ENCODE measurements at regions not wholly inside any gene's neighbourhood (a gene's known extent, or its start where the extent isn't known, plus 50 kb on each side); places are given as distances from the start of the nearest gene placed in this dataset.
"Not testable (repeated sequence)": the region's sequence is repeated elsewhere in the genome, so short reads cannot be mapped to it uniquely, and the experiment has no call there.

DNA sequence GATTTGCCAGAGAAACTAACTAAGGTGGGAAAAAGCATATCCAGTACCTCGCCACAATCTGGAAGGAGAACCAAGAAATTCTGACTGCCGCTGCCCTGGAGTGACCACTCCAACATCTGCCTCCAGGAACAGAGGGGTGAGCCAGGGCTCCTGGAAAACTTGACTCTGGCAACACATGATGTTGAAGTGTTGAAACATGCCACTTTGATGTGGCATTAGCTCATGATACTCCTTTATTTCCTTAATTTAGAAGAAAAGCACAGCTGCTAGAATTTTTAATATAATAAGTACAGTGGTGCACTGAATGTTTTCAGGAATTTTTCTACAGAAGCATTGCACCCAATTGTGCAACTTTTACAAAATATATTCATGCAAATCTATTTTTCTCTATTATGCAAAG is 109.9 kb upstream of the BCL6 start:
- DNase-seq = no peak

DNA sequence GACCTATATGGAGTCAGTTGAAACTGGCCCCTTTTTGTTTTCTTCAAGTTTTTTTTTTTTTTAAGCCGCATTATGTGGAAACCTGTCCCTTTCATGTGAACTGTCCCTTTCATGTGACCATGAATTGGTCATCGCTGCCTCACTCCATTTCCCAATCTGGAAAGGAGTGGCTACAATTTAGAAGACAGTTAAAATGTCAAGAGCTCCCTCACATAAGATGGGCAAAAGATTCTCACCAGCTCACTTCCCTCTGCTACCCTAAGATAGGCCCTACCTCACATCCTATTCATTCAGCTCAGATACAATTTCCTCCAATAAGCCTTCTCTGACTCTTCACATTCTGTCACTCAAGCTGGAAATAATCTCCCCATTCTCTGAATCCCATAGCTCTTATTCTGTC is 111.3 kb upstream of the BCL6 start:
- DNase-seq = peak in 1 of 2 donors; percentile 21

DNA sequence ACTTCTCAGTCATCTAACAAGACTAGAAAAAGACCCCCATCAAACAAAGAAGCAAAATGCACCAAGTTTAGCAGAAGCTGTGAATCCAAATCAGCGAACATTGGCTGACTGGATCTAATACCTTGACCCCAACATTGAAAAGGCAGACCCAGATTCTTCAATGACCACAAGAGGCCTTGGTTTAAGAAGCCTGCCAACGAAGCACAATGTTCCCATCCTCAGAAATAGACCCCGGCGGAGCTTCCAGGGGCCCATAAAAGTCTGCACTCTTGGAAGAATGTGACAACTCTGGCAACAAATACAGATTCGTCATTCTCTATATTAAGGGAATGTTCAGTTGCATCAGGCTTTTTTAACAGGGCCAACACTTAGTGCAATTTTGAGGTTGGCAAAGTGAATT is 112.8 kb upstream of the BCL6 start:
- DNase-seq = no peak

DNA sequence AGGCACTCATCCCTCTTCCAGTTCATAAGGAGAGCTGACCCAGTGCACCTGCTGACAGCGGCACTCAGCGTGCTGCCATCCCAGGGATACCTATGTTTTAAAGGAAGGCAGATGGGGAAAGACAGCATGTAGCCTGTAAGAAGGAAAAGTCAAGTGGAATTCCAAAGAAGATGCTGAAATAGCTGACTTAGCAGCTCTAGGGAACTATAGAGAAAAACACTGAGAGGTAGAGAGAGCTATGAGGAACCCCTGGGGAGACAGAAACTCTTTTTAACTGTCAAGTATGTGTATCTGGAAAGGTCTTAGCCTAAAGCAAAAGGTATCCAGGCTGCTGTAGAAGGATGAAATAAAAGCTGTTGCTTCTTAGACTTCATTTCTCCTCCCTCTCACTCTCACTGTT is 113.4 kb upstream of the BCL6 start:
- DNase-seq = no peak

DNA sequence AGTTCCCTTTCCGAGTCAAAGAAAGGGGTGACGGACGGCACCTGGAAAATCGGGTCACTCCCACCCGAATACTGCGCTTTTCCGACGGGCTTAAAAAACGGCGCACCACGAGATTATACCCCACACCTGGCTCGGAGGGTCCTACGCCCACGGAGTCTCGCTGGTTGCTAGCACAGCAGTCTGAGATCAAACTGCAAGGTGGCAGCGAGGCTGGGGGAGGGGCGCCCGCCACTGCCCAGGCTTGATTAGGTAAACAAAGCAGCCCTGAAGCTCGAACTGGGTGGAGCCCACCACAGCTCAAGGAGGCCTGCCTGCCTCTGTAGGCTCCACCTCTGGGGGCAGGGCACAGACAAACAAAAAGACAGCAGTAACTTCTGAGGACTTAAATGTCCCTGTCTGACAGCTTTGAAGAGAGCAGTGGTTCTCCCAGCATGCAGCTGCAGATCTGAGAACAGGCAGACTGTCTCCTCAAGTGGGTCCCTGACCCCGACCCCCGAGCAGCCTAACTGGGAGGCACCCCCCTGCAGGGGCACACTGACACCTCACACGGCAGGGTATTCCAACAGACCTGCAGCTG is 117.5 kb upstream of the BCL6 start:
- not testable (repeated sequence) for DNase-seq

DNA sequence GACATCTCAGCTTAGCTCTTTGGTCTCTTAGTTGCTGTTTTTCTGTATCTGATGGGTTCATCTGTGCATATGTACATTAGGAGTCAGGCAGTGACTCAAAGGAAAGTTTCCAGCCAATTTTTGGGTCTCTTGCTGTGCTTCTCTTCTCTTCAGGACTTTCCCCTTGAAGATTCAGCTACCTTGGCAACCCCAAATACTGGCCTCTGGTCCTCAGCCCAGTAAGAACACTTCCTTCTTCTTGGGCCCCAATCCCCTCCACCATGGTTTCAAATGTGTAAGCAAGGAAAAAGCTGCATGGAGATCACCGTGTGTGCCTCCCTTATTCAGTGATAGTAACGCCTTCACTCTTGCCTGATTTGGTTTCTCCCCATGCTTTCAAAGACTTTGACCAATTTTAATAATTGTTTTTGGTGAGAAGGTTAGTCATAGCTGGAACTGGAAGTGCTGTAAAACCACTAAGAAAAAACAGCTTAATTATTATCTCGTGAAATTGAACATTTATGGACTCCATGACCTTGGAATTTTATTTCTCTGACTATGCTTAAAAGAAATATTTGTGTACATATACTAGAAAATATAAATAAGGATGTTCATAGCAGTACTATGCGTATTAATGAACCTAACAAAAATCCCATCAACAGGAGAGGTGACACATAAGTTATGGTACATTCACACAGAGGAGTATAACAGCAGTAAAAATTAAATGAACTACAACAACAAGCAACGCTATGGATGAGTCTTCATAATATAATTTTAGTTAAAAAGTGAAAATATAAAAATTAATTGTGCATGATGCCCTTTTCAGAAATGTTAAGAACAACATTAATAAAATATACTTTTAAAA is 125.3 kb upstream of the BCL6 start:
- no peak for DNase-seq

DNA sequence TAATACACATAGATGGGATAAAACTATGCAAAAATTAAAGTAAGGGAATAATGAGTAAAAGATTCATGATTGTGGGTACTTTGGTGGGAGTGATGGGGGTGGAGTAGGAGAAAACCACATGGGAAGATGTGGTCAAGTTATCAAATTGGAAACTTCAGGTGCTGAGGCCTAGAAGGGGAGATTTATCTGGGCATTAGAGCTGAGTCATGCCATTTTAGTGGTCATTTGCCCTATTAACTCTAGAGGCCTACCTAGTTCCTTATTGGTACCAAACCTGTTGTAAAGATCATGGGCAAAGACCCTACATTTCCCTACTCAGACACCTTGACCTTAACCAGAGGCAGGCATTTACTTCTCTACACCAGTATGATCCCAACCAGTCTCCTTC is 125.9 kb upstream of the BCL6 start:
- no peak for DNase-seq

DNA sequence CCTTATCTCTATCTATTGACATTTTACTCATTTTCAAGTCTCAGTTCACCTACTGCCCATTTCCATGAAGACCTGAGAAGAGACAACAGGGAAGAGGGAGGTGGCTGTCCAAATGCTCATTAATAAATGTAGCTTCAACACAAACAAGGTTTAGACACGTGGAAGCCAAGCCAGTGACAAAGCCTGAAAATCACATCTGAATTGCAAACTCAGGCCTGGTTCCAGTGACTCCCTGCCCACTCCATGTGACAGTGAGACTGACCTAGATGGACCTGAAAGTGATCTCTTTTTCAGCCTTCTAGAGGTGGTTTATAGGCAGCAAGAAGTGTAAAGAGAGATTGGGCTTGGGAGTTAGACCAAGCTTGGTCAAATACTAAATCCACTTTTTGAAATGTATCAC is 126.6 kb upstream of the BCL6 start:
- DNase-seq = no peak

DNA sequence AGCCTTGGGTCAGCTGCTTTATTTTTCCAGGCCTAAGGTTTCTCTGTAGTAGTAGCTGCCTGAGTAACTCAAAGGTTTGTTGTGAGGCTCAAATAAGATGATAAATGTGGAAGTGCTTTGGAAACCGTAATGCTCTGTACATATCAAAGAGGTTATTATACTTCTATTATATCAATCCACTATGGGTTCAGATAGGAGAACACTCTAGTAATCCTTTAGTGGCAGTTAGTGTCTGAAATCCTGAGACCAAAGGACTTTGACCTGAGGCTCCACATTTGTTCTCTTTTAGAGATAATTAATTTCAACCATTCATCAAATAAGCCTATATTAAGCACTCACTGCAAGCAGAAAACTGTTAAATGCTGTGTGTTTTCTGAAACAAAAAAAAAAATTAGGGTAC is 128.6 kb upstream of the BCL6 start:
- DNase-seq = no peak

DNA sequence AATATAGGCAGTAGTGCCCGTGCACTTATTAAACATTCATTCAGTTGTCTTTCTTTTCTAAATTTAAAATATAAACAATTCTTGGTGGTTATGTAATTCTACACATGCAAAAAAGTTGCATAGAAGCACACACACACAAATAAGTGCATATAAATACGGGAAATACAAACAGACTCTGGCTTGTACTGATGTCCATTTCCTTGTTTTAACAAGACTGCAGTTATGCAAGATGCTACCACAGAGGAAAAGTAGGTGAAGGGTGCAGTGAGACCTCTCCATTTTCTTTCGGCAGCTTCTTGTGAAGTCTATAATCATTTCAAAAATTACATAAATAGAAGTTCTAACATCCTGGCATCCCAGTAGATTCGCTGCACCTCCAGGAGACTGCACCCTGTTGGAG is 130.6 kb upstream of the BCL6 start:
- DNase-seq = no peak

DNA sequence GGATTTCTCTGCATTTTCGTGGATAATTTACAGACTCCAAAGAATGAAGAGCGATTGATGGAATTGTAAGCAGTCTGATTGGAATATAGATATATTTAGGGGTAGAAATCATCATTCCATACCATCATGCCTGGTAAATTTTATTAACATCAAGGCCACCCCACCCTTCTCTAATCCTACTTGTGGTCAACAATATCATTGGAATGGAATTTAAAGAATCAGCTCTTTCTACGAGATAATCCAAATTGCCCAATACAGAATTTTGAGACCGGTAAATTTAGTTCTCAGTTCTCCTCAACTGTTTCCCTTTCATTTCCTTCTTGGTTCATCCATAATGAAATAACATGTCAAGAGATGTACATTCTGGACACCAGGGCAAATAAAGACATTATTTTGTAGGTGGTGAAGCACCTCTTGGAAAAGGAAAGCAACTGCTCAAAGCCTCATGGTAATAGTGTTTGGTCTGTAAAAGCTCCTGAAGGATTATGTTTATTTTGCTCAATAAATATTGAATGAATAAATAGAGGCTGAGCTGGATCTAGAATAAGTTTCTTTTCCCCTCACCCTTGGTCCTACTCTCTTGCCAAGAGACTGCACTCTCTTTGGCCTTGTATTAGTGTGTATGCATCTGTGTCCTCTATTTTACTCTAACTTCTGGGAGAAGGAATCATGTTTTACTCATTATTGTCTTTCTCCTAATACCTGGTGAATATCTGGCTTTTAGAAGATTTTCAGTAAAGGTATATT is 133.7 kb upstream of the BCL6 start:
- DNase-seq = no peak

DNA sequence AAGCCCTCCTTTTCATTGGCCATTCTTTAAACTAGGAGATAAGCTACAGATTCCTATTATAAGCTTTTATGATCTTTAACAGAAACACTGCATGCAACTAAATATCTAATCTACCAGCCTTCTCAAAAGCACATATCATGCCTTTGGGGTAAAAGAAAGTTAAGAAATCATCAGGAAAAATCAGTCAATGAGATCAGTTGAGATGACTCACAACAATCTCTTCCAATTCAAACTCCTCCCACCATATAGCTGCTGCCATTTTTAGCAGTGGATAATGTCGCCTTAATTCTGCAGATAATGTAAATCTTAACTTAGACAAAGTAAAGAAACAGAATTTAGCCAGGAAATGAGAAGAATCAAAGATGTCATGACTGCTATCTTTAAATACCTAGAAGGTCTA is 135.2 kb upstream of the BCL6 start:
- DNase-seq = no peak

DNA sequence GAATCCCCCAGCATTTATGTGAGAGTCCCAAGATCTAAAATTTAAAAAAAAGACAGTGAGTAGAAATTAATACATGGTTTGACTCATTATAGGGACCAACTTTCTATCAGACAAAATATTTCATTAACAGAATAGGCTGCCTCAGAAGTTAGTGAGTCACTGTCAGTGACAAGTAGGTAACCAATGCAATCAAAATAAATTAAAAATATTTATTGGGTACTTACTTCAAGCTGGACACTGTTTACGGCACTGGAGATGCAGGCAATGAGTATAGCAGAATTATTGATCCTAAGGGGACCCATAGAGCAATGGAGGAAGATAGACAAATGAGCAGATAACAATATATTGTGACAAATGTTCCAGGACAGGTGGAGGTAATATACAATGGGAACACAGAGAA is 135.6 kb upstream of the BCL6 start:
- DNase-seq = no peak

DNA sequence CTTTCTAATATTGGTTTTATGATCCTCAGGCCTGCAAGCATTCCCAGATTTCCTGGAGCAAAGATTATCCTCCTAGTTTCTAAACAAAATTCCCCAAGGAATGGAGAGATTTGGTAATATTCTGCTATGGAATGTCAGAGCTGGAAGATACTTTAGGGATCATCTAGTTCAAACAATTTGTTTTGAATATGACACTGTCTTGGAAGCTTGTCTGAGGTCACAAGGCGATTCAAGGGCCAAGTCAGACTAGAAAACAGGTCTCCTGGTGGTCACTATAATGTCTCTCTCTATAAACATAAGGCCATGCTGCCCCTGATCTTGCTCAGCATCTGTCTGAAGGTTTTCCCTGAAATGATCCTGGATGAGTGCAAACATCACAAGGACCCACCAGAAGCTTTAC is 143.4 kb upstream of the BCL6 start:
- no peak for DNase-seq

DNA sequence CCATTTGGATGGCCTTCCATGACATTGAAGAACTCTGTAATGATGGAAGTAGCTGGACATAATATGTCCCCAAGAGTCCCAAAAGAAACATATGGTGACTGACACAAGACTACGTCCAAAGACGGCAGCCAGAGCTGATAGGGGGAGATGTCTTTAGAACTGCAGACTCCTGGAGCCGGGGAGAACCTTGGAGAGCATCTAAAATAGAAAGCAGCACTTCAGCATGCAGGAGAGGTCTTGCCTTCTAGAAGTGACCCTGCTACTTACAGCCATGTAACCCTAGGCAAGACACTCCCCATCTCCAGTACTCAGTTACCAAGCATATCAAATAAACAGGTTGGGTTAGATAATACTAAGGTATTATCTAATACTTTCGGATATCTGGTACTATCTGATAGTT is 143.8 kb upstream of the BCL6 start:
- no peak for DNase-seq

DNA sequence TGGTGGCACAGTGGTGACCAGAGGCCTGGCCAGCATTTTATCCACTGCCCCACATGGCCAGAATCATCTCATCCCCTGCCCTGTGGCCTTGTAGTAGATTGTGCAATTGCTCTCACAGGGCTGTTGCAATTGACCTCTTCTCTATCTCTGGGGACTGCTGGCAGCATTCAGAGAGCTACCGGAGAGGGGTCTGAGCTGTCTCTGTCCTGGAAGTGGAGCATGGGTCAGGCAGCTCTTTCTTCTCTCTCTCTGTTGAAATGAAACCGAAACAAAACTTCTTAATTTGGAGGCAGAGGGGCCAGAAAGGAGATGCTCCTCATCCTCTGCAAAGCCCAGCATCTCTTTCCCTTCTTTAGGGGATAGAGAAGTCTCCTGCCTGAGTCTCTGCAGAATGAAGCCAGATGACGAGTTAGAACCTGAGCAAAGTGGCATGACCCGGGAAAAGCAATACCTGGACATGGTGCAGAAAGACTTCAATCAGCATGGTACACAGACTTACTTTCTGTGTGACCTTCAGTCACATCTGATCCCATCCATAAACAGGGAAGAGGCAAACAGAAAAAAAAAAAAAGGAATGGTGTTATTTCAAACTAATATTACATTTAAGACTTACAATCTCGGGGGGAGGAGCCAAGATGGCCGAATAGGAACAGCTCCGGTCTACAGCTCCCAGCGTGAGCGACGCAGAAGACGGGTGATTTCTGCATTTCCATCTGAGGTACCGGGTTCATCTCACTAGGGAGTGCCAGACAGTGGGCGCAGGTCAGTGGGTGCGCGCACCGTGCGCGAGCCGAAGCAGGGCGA is 144.5 kb upstream of the BCL6 start:
- DNase-seq = peak in 1 of 2 donors; percentile 12

DNA sequence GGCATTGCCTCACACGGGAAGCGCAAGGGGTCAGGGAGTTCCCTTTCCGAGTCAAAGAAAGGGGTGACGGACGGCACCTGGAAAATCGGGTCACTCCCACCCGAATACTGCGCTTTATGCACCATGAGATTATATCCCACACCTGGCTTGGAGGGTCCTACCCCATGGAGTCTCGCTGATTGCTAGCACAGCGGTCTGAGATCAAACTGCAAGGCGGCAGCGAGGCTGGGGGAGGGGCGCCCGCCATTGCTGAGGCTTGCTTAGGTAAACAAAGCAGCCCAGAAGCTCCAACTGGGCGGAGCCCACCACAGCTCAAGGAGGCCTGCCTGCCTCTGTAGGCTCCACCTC is 145.1 kb upstream of the BCL6 start:
- DNase-seq = not testable (repeated sequence)

DNA sequence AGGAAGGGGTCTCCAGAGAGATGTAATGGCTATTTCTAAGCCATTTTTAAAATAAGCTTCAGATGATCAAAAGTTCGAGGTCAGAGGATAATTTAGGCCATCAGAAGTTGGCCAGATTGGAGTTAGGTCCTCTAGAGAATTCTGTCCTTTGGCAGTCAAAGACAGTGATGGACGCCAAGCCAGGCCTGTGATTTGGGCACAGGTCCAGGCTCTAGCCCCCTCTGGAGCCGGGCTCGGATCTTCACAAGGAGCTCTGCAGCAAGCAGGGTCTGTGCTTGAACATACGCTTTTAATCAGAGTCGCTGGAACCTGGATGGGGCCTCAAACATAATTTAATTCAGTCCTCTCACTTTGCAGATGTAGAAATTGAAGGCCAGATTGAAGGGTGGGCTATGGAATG is 151.4 kb upstream of the BCL6 start:
- DNase-seq = no peak

DNA sequence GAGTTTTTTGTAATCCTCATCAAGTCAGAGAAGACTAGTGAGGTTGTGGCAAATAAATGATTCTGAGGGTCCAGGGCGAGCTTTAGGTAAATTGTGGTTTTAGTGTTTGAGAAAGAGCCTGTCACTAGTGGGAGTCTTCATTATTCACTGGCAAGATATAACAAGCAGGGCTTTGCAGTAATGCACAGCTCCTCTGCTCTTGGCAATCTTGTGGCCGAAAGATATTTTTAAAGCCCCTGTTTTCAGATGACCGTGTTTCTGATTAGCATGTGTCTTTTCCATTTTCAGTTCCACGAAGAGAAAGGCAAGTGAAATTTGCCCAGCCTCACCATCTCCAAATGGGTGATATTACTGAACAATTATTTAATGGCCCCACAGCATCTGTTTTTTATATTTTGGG is 154.0 kb upstream of the BCL6 start:
- no peak for DNase-seq

DNA sequence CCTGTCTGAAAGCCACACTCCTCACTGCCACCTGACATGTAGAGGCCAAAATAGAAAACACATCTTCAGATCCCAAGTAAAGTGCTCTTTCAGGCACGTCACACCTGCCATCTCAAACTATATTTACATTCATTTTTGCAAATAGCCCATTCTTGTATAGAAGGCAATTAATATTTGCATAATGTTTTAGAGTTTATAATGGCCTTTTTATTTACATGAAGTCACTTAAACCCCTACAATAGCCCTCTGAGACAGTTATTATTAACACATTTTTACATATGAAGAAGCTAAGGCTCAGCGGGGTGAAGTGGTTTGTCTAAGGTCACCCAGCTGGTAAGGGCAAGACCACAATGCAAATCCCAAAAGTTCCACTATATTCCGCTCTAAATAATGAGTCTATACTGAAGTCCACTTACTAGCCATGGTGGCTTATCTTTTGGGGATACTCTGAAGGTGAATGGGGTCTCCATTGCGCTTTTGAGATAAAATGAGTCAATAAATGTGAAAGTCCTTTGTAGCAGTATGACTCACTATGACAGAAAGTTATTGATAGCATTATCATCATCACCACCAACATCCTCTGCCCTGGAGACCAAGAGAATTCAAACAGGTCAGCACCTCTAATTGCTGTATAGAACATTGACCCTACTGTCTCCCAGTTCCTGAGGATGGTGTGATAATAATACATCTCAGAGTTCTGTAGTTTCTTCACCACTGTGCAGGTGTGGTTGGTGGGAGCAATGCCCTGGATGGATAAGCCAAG is 155.9 kb upstream of the BCL6 start:
- no peak for DNase-seq

DNA sequence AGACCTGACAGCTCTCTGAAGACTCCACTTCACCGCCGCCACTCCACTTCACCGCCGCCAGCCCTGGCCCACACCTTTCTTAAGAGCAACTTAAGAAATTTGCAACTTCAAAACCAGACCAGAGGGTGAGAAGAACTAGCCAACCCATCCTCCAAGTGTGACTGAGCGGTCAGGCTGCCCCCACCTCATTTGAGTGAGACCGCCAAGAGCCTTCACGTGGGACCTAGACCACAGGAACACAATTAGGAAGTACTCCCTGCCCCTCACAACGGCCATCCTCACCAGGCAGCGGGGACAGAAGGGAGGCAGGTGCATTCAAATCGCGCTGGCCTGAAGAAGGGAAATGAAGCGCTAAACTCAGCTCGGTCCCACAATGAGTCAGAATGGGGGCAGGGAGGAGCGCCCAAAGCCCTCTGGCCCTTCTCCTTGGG is 156.8 kb upstream of the BCL6 start:
- DNase-seq = no peak

DNA sequence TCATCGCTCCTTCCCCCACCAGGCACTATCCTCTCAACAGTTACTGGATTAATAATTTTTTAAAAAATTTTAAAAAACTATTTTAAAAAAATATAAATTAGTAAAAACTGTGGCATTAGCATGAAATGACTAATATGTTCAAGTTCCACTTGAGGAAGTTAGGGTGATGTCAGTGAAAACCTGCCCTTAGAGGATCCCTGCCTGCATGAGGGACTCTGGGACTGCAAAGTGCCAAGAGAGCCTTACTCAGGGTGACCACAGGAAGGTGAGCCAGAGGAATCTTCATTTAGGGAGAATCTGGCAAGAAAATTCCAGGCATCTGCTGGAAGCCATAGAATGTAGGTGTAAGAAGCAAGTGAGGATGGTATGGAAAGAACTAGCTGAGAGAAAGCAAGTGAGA is 157.7 kb upstream of the BCL6 start:
- DNase-seq = no peak

DNA sequence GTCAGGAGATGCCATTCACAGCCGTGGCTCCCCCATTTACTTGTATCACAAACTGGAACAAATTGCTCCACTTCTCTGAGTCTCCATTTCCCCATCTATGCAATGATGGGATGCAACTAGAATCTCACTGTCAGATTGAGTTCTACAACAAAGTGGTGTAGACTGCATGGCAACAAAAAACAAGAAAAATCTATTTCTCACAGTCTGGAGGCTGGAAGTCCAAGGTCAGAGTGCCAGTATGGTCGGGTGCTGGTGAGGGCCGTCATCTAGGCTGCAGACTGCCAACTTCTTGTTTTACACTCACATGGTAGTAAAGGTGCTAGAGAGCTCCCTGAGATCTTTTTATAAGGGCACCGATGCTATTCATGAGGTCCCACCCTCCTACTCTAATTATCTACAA is 158.4 kb upstream of the BCL6 start:
- DNase-seq = no peak
